HG03432 (cell line): ENCODE measurements at regions not wholly inside any gene's neighbourhood (a gene's known extent, or its start where the extent isn't known, plus 50 kb on each side); places are given as distances from the start of the nearest gene placed in this dataset.

Experiments used
- ATAC-seq: cut with Tn5 transposase; IDR thresholded peaks from one replicate; pipeline ENCODE4 v1.9.1; 2021; ENCODE audit warnings: mild to moderate bottlenecking, moderate library complexity; ENCODE audit not compliant: unreplicated experiment

GRCh38 chrX:148448686-148449085 lies 51.7 kb upstream of the AFF2 start:
- ATAC-seq: peak; percentile 74
